Gastrocnemius medialis (tissue), 4 donors: ENCODE measurements at regions not wholly inside any gene's neighbourhood (a gene's known extent, or its start where the extent isn't known, plus 50 kb on each side); places are given as distances from the start of the nearest gene placed in this dataset.

Source experiments
- POLR2A ChIP-seq, 2 donors: fragments of 450-650 bp; IDR thresholded peaks; one replicate each; pipeline ENCODE4 v1.6.1; 2017; ENCODE audit warnings: antibody characterized with exemption in 2 of 2, mild to moderate bottlenecking in 2 of 2, moderate library complexity in 2 of 2
- TF ChIP-seq, protein P1 (sequence below), 5 experiments: fragments of 450-650 bp in 3 of 5; fragments of 200-600 bp in 2 of 5; sonication (generic) in 2 of 5; IDR thresholded peaks in 4 of 5; conservative IDR thresholded peaks in 1 of 5; 1 replicate in 4 of 5; 2 replicates in 1 of 5; pipeline ENCODE4 v1.5.1; 2016 to 2019; ENCODE audit warnings: antibody characterized with exemption in 5 of 5, mild to moderate bottlenecking in 3 of 5, moderate library complexity in 3 of 5

DNA sequence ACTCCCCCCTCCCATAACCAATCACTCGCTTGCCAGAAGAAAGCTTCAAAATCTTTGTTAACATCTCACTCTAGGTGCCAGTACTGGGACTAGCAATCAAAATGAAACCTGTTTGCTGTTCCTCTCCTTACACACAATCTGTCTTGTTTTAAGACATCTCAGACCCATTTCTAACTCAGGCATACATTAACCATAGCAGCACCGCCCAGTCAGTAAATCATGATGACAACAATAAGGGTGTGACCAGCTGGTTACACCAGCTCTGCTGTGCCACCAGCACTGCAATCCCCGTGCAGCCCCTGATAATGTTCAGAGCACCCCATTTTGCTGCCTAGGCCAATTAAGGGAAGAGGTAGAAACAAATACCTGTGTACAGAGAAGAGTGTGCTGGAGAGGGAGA, 185.2 kb upstream of the TAB2 start:
- TF ChIP-seq, protein P1, sequence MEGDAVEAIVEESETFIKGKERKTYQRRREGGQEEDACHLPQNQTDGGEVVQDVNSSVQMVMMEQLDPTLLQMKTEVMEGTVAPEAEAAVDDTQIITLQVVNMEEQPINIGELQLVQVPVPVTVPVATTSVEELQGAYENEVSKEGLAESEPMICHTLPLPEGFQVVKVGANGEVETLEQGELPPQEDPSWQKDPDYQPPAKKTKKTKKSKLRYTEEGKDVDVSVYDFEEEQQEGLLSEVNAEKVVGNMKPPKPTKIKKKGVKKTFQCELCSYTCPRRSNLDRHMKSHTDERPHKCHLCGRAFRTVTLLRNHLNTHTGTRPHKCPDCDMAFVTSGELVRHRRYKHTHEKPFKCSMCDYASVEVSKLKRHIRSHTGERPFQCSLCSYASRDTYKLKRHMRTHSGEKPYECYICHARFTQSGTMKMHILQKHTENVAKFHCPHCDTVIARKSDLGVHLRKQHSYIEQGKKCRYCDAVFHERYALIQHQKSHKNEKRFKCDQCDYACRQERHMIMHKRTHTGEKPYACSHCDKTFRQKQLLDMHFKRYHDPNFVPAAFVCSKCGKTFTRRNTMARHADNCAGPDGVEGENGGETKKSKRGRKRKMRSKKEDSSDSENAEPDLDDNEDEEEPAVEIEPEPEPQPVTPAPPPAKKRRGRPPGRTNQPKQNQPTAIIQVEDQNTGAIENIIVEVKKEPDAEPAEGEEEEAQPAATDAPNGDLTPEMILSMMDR (IDR thresholded peaks at IDR 0.05 in 4 of 5, conservative IDR thresholded peaks at IDR 0.05 in 1 of 5) = no peak
- TF ChIP-seq POLR2A (IDR thresholded peaks at IDR 0.05) = no peak
